ENCODE measurements at regions not wholly inside any gene's neighbourhood (a gene's known extent, or its start where the extent isn't known, plus 50 kb on each side); places are given as distances from the start of the nearest gene placed in this dataset.

DNA sequence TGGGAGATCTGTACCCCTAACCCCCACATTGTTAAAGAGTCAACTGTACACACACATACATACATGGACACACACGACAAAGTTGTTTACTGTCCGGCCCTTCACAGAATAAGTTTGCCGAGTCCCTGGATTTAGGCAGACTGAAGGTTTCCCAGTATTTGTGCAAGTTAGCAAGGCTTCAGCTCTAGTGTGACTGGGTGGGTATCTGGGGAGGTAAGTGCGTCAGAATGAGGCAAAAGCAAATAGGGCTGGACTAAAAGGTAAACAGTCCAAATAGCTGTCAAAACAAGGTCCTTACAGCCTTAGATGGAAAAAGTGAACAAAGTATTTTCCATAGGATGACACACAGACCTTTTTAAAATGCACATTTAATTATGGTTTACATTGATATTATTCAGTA, 228.4 kb upstream of the UFM1 start:
- Histone ChIP-seq H3K79me2 (no peaks in the 10 kb centered on the region), H3K36me3 (replicated peaks; ENCODE audit: insufficient read depth, low read depth) (no peaks in the 10 kb centered on the region), H3K4me3 (no peak overlapping the region), H4K20me1 (ENCODE audit: insufficient read depth, poor library complexity, severe bottlenecking) (no peaks in the 10 kb centered on the region), H3K4me2 (no peak overlapping the region), H3K9me3 (ENCODE audit: low read depth) (no peaks in the 10 kb centered on the region), H2AFZ (no peak overlapping the region), H3K27me3 (no peaks in the 10 kb centered on the region), H3K4me1 (ENCODE audit: insufficient read depth) (no peaks in the 10 kb centered on the region), H3K9me2 (replicated peaks; ENCODE audit: insufficient read depth) (no peaks in the 10 kb centered on the region), H3K27ac (no peak overlapping the region)
- 68% methylated on average over 4 of the region's 4 CpGs for WGBS (ENCODE audit: low lambda C conversion rate, missing lambda C conversion rate)
- no peak for DNase-seq (ENCODE audit: low spot score)
- TF ChIP-seq, protein P1, sequence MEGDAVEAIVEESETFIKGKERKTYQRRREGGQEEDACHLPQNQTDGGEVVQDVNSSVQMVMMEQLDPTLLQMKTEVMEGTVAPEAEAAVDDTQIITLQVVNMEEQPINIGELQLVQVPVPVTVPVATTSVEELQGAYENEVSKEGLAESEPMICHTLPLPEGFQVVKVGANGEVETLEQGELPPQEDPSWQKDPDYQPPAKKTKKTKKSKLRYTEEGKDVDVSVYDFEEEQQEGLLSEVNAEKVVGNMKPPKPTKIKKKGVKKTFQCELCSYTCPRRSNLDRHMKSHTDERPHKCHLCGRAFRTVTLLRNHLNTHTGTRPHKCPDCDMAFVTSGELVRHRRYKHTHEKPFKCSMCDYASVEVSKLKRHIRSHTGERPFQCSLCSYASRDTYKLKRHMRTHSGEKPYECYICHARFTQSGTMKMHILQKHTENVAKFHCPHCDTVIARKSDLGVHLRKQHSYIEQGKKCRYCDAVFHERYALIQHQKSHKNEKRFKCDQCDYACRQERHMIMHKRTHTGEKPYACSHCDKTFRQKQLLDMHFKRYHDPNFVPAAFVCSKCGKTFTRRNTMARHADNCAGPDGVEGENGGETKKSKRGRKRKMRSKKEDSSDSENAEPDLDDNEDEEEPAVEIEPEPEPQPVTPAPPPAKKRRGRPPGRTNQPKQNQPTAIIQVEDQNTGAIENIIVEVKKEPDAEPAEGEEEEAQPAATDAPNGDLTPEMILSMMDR (IDR thresholded peaks at IDR 0.05; ENCODE audit: poor library complexity), result no peak
- TF ChIP-seq EZH2phosphoT487 (IDR thresholded peaks at IDR 0.05; ENCODE audit: low read depth, severe bottlenecking, unreplicated experiment) (no peak), EZH2 (IDR thresholded peaks at IDR 0.05; ENCODE audit: borderline replicate concordance) (no peak)

DNA sequence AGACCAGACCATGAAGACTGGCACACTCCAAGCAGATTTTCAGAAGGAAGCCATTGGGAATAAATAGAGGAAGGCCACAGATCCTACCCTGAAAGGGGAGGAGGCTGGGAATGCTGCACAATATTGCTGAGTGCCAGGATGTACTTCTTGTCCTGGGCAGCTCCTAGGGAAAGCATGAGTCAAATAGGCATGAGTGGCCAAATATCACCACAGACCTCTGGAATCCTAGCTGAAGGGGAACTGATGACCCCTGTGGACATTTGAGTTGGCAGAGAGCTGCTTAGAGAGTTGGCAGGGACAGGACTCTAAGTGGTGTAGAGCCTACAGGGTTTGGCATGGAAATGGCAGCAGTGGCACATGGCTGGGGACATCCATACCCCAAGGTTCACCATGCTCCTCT, 234.3 kb upstream of the TRPC4 start:
- Histone ChIP-seq H3K9me2 (replicated peaks; ENCODE audit: insufficient read depth) (no peaks in the 10 kb centered on the region), H3K27ac (no peak overlapping the region), H3K4me1 (ENCODE audit: insufficient read depth) (no peaks in the 10 kb centered on the region), H3K4me3 (no peak overlapping the region), H4K20me1 (ENCODE audit: insufficient read depth, poor library complexity, severe bottlenecking) (no peaks in the 10 kb centered on the region), H2AFZ (no peak overlapping the region), H3K4me2 (no peak overlapping the region), H3K27me3 (no peaks in the 10 kb centered on the region), H3K36me3 (replicated peaks; ENCODE audit: insufficient read depth, low read depth) (no peaks in the 10 kb centered on the region), H3K9me3 (ENCODE audit: low read depth) (no peaks in the 10 kb centered on the region), H3K79me2 (no peaks in the 10 kb centered on the region)
- DNase-seq (ENCODE audit: low spot score), result no peak
- TF ChIP-seq, protein P1 (IDR thresholded peaks at IDR 0.05; ENCODE audit: poor library complexity), result no peak
- no peak for TF ChIP-seq EZH2 (IDR thresholded peaks at IDR 0.05; ENCODE audit: borderline replicate concordance)
- no peak for TF ChIP-seq EZH2phosphoT487 (IDR thresholded peaks at IDR 0.05; ENCODE audit: low read depth, severe bottlenecking, unreplicated experiment)

DNA sequence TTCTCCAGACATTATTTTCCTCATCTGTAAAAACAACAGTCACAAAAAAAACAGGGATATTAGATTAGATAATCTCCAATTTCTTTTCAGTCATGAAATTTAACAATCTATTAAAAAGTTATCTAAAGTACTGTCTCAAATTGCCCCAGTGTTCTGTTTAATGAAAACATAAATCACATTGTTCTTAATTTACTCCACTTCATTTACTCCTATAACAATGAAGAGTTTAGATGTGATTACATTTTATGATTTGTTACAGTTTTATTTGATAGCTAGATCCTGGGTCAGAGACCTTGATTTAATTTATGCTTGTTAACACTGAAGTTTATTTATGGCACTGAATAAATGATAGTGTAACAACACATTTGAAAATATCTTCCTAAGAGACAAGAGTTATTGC, 230.2 kb upstream of the TRPC4 start:
- no peaks in the 10 kb centered on the region for H3K9me2 ChIP-seq (replicated peaks; ENCODE audit: insufficient read depth)
- no peaks in the 10 kb centered on the region for H3K27me3 ChIP-seq
- no peaks in the 10 kb centered on the region for H3K4me1 ChIP-seq (ENCODE audit: insufficient read depth)
- no peak overlapping the region for H3K4me2 ChIP-seq
- H2AFZ ChIP-seq, result no peak overlapping the region
- no peak overlapping the region for H3K4me3 ChIP-seq
- H3K27ac ChIP-seq, result no peak overlapping the region
- no peaks in the 10 kb centered on the region for H4K20me1 ChIP-seq (ENCODE audit: insufficient read depth, poor library complexity, severe bottlenecking)
- no peaks in the 10 kb centered on the region for H3K79me2 ChIP-seq
- no peaks in the 10 kb centered on the region for H3K36me3 ChIP-seq (replicated peaks; ENCODE audit: insufficient read depth, low read depth)
- no peaks in the 10 kb centered on the region for H3K9me3 ChIP-seq (ENCODE audit: low read depth)
- TF ChIP-seq, protein P1 (IDR thresholded peaks at IDR 0.05; ENCODE audit: poor library complexity), result no peak
- TF ChIP-seq EZH2 (IDR thresholded peaks at IDR 0.05; ENCODE audit: borderline replicate concordance) (no peak), EZH2phosphoT487 (IDR thresholded peaks at IDR 0.05; ENCODE audit: low read depth, severe bottlenecking, unreplicated experiment) (no peak)
- DNase-seq (ENCODE audit: low spot score), result no peak

DNA sequence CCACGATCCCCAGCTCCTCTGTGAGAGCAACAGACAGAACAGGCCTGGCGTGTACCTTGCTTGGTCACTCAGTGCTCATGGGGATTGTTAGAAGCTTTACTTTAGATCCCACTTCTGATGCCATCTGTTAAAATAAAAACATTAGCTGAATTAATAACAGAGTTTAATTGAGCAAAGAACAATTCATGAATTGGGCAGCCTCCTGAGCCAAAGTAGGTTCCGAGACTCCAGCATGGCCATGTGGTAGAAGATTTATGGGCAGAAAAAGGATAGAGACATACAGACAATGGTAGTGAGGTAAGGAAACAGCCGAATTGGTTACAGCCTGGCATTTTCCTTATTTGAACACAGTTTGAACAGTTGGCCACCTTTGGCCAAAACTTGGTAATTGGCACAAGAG, 223.9 kb upstream of the TRPC4 start:
- Histone ChIP-seq H2AFZ (no peak overlapping the region), H3K4me3 (no peak overlapping the region), H3K27ac (no peak overlapping the region), H4K20me1 (ENCODE audit: insufficient read depth, poor library complexity, severe bottlenecking) (no peaks in the 10 kb centered on the region), H3K79me2 (no peaks in the 10 kb centered on the region), H3K9me3 (ENCODE audit: low read depth) (no peaks in the 10 kb centered on the region), H3K4me1 (ENCODE audit: insufficient read depth) (no peaks in the 10 kb centered on the region), H3K9me2 (replicated peaks; ENCODE audit: insufficient read depth) (no peaks in the 10 kb centered on the region), H3K36me3 (replicated peaks; ENCODE audit: insufficient read depth, low read depth) (no peaks in the 10 kb centered on the region), H3K4me2 (no peak overlapping the region), H3K27me3 (no peaks in the 10 kb centered on the region)
- WGBS (ENCODE audit: low lambda C conversion rate, missing lambda C conversion rate), result 98% methylated on average over 4 of the region's 4 CpGs
- no peak for DNase-seq (ENCODE audit: low spot score)
- no peak for TF ChIP-seq EZH2phosphoT487 (IDR thresholded peaks at IDR 0.05; ENCODE audit: low read depth, severe bottlenecking, unreplicated experiment)
- no peak for TF ChIP-seq EZH2 (IDR thresholded peaks at IDR 0.05; ENCODE audit: borderline replicate concordance)
- TF ChIP-seq, protein P1 (IDR thresholded peaks at IDR 0.05; ENCODE audit: poor library complexity), result no peak
